ENCODE measurements at regions not wholly inside any gene's neighbourhood (a gene's known extent, or its start where the extent isn't known, plus 50 kb on each side); places are given as distances from the start of the nearest gene placed in this dataset.

GRCh38 chr1:172775606-172776005 lies 116.7 kb downstream of the FASLG start (continued):
- TF ChIP-seq ZBTB33 (IDR thresholded peaks at IDR 0.05; ENCODE audit: borderline replicate concordance, low read depth) = no peak
- TF ChIP-seq JUND (IDR thresholded peaks at IDR 0.05) = no peak
- TF ChIP-seq EP300 (IDR thresholded peaks at IDR 0.05; ENCODE audit: borderline replicate concordance in 1 of 2, low read depth in 1 of 2, low read length in 1 of 2) = no peak
- no peak for TF ChIP-seq CTCF (IDR thresholded peaks at IDR 0.05)

GRCh38 chr1:172776071-172776470 lies 117.2 kb downstream of the FASLG start:
- Histone ChIP-seq H3K9ac (no peak overlapping the region), H3K9me3 (no peaks in the 10 kb centered on the region), H3K4me2 (no peak overlapping the region), H3K4me1 (ENCODE audit: control insufficient read depth in 1 of 2, insufficient read depth in 2 of 2, low read depth in 1 of 2, low read length in 1 of 2) (peaks cover 0 to 5% of the 10 kb centered on the region in 2 experiments; a peak in 3 of 4 replicates), H4K20me1 (ENCODE audit: insufficient read depth) (no peaks in the 10 kb centered on the region), H3F3A (replicated peaks; ENCODE audit: insufficient read depth) (no peaks in the 10 kb centered on the region), H3K27ac (ENCODE audit: low read depth in 2 of 2, low read length in 1 of 2) (no peak overlapping the region), H2AFZ (ENCODE audit: low read depth) (0 out of 2 replicates have a peak overlapping the region, but pooled peaks have one; percentile 1), H3K9me2 (no peaks in the 10 kb centered on the region), H3K36me3 (replicated peaks in 1 of 2; ENCODE audit: control insufficient read depth in 1 of 2, insufficient read depth in 2 of 2, low read length in 1 of 2) (no peaks in the 10 kb centered on the region), H3K4me3 (ENCODE audit: low read depth in 2 of 2, low read length in 1 of 2) (no peak overlapping the region), H3K79me2 (ENCODE audit: insufficient read depth) (no peaks in the 10 kb centered on the region), H3K27me3 (ENCODE audit: insufficient read depth) (no peaks in the 10 kb centered on the region)
- ChIA-PET CTCF (no interaction called here), POLR2A (no interaction called here)
- no peak for TF ChIP-seq EP300 (IDR thresholded peaks at IDR 0.05; ENCODE audit: borderline replicate concordance in 1 of 2, low read depth in 1 of 2, low read length in 1 of 2)
- DNase-seq = no peak
- WGBS (ENCODE audit: low lambda C conversion rate) = 36% methylated on average over 6 of the region's 6 CpGs

- H3K9me2 ChIP-seq = no peaks in the 10 kb centered on the region
- H3K27me3 ChIP-seq (ENCODE audit: insufficient read depth) = no peaks in the 10 kb centered on the region
- no peaks in the 10 kb centered on the region for H3K79me2 ChIP-seq (ENCODE audit: insufficient read depth)
- H3K4me1 ChIP-seq (ENCODE audit: control insufficient read depth in 1 of 2, insufficient read depth in 2 of 2, low read depth in 1 of 2, low read length in 1 of 2) = peaks cover 0 to 5% of the 10 kb centered on the region in 2 experiments; a peak in 3 of 4 replicates
- no peak overlapping the region for H2AFZ ChIP-seq (ENCODE audit: low read depth)
- no peaks in the 10 kb centered on the region for H3K36me3 ChIP-seq (replicated peaks in 1 of 2; ENCODE audit: control insufficient read depth in 1 of 2, insufficient read depth in 2 of 2, low read length in 1 of 2)
- no peak overlapping the region for H3K4me3 ChIP-seq (ENCODE audit: low read depth in 2 of 2, low read length in 1 of 2)
- no peaks in the 10 kb centered on the region for H3F3A ChIP-seq (replicated peaks; ENCODE audit: insufficient read depth)
- H3K9ac ChIP-seq = no peak overlapping the region
- 66% methylated on average over 3 of the region's 3 CpGs for WGBS (ENCODE audit: low lambda C conversion rate)
- ChIA-PET POLR2A (no interaction called here), CTCF (interaction anchor here (1.8 kb wide), 1 partner anchor 35 kb away, joined by 11 read pairs; no protein-coding TSS in a partner anchor)
- no peaks in the 10 kb centered on the region for H4K20me1 ChIP-seq (ENCODE audit: insufficient read depth)
- H3K9me3 ChIP-seq = no peaks in the 10 kb centered on the region
- TF ChIP-seq GATA2 (CRISPR knock-in tag; IDR thresholded peaks at IDR 0.05) (no peak), ZBTB33 (IDR thresholded peaks at IDR 0.05; ENCODE audit: borderline replicate concordance, low read depth) (no peak), TAF1 (IDR thresholded peaks at IDR 0.05; ENCODE audit: borderline replicate concordance, low read depth, low read length) (no peak), RAD21 (IDR thresholded peaks at IDR 0.05; ENCODE audit: low read length) (no peak), NFIC (IDR thresholded peaks at IDR 0.05; ENCODE audit: borderline replicate concordance) (no peak), RCOR1 (IDR thresholded peaks at IDR 0.05; ENCODE audit: low read length) (no peak), YY1 (IDR thresholded peaks at IDR 0.05; ENCODE audit: low read depth) (no peak)
- DNase-seq = no peak
- H3K4me2 ChIP-seq = no peak overlapping the region
- no peak overlapping the region for H3K27ac ChIP-seq (ENCODE audit: low read depth in 2 of 2, low read length in 1 of 2)
Observed at GRCh38 chr1:172777767-172778166, 118.9 kb downstream of the FASLG start.

All from SK-N-SH (cell line).